HCT116 (cell line): ENCODE measurements at regions not wholly inside any gene's neighbourhood (a gene's known extent, or its start where the extent isn't known, plus 50 kb on each side); places are given as distances from the start of the nearest gene placed in this dataset.

Experiments used
- ATAC-seq: fragments of 200-7000 bp; cut with Tn5 transposase; 2 replicates; pipeline ENCODE4 v1.9.1; 2020; ENCODE audit warnings: mild to moderate bottlenecking, moderate library complexity
- BruUV-seq: library from RNA; stranded (reverse); fragments of 400-500 nt; replicated peaks from 2 replicates; lab custom pipeline; 2021; lab: Mats Ljungman, UMichigan
- CTCF ChIA-PET: fragments of 300-600 bp; sonication (Branson Sonifier 250); formaldehyde crosslinking; loops from one replicate; lab custom pipeline; 2021; ENCODE audit warnings: antibody characterized with exemption; lab: Charles Lee
- POLR2A ChIA-PET: fragments of 300-600, 350-600 bp; sonication (Branson Sonifier 250); formaldehyde crosslinking; loops from one replicate; lab custom pipeline; 2021; ENCODE audit warnings: antibody characterized with exemption; lab: Charles Lee
- RAD21 ChIA-PET, 2 experiments: fragments of 300-600 bp; sonication (Branson Sonifier 250); formaldehyde crosslinking; loops; one replicate each; lab custom pipeline; 2023; ENCODE audit warnings: low total read pairs in 2 of 2; ENCODE audit not compliant: uncharacterized antibody in 2 of 2, unreplicated experiment in 2 of 2, low non-redundant PET in 1 of 2; lab: Charles Lee
- DNase-seq: peaks from one replicate; pipeline ENCODE4 v3.0.0-alpha.2; 2010; ENCODE audit warnings: low read depth, low spot score
- H2AFZ ChIP-seq: fragments of 200-600 bp; shearing (Covaris generic), sonication (generic); 2 replicates; pipeline ENCODE4 v1.6.1; 2017; ENCODE audit warnings: low read depth, mixed run types, mixed read lengths, antibody characterized with exemption, low read length; ENCODE audit not compliant: poor library complexity, severe bottlenecking
- H3K27ac ChIP-seq: 2 replicates; pipeline ENCODE4 v1.5.1; 2012; ENCODE audit warnings: low read depth, low read length
- H3K27me3 ChIP-seq: fragments of 200-600 bp; sonication (generic); 2 replicates; pipeline ENCODE4 v1.6.1; 2016; ENCODE audit warnings: mixed run types, low read length, mixed read lengths; ENCODE audit not compliant: insufficient read depth
- H3K36me3 ChIP-seq, 2 experiments: fragments of 200-500 bp in 1 of 2; fragments of 200-600 bp in 1 of 2; sonication (Bioruptor generic) in 1 of 2; sonication (generic) in 1 of 2; 2 replicates each; pipeline versions ENCODE4 v1.5.1 to v1.6.1; 2014 to 2016; ENCODE audit warnings: low read length in 2 of 2, inconsistent platforms in 1 of 2, mixed read lengths in 1 of 2, mixed run types in 1 of 2; ENCODE audit not compliant: insufficient read depth in 2 of 2, control insufficient read depth in 1 of 2
- H3K4me1 ChIP-seq, 2 experiments: fragments of 200-600 bp in 1 of 2; sonication (generic) in 1 of 2; 2 replicates each; pipeline versions ENCODE4 v1.5.1 to v1.6.1; 2012 to 2017; ENCODE audit warnings: low read length in 2 of 2, inconsistent platforms in 1 of 2, mild to moderate bottlenecking in 1 of 2, mixed read lengths in 1 of 2, mixed run types in 1 of 2, moderate library complexity in 1 of 2; ENCODE audit not compliant: insufficient read depth in 2 of 2, control insufficient read depth in 1 of 2
- H3K4me2 ChIP-seq: fragments of 200-600 bp; sonication (generic); 2 replicates; pipeline ENCODE4 v1.6.1; 2017; ENCODE audit warnings: mixed run types, low read length, mixed read lengths
- H3K4me3 ChIP-seq, 2 experiments: fragments of 200-600 bp in 1 of 2; sonication (generic) in 1 of 2; replicated peaks in 1 of 2; 2 replicates each; pipeline ENCODE4 v1.5.1; 2011 to 2016; ENCODE audit warnings: low read length in 2 of 2, control low read depth in 1 of 2, low read depth in 1 of 2, mild to moderate bottlenecking in 1 of 2, mixed read lengths in 1 of 2, mixed run types in 1 of 2
- H3K79me2 ChIP-seq: fragments of 200-600 bp; sonication (generic); 2 replicates; pipeline ENCODE4 v1.6.1; 2017; ENCODE audit warnings: mild to moderate bottlenecking, mixed run types, low read length, moderate library complexity, mixed read lengths; ENCODE audit not compliant: insufficient read depth
- H3K9ac ChIP-seq: fragments of 200-600 bp; sonication (generic); 2 replicates; pipeline ENCODE4 v1.6.1; 2016; ENCODE audit warnings: low read length, mixed read lengths
- H3K9me2 ChIP-seq: fragments of 200-600 bp; sonication (generic), shearing (Covaris generic); 2 replicates; pipeline ENCODE4 v1.6.1; 2017; ENCODE audit warnings: mixed run types, mild to moderate bottlenecking, moderate library complexity; ENCODE audit not compliant: insufficient read depth
- H3K9me3 ChIP-seq, 2 experiments: fragments of 200-500 bp in 1 of 2; fragments of 200-600 bp in 1 of 2; sonication (Bioruptor generic) in 1 of 2; sonication (generic) in 1 of 2; 2 replicates each; pipeline ENCODE4 v1.6.1; 2014 to 2017; ENCODE audit warnings: low read length in 2 of 2, mixed read lengths in 2 of 2, inconsistent platforms in 1 of 2, low read depth in 1 of 2, mild to moderate bottlenecking in 1 of 2, mixed run types in 1 of 2, moderate library complexity in 1 of 2; ENCODE audit not compliant: control insufficient read depth in 1 of 2, insufficient read depth in 1 of 2
- H4K20me1 ChIP-seq: fragments of 200-600 bp; sonication (generic), shearing (Covaris generic); 2 replicates; pipeline ENCODE4 v1.6.1; 2017; ENCODE audit warnings: mixed run types, mild to moderate bottlenecking, moderate library complexity; ENCODE audit not compliant: insufficient read depth
- ATF3 ChIP-seq: IDR thresholded peaks from 2 replicates; pipeline ENCODE4 v1.6.1; 2012
- CEBPB ChIP-seq: IDR thresholded peaks from 2 replicates; pipeline ENCODE4 v1.6.1; 2012; ENCODE audit warnings: low read depth
- CTCF ChIP-seq, 3 experiments: fragments of 200-600 bp in 1 of 3; sonication (generic) in 1 of 3; IDR thresholded peaks in 2 of 3; conservative IDR thresholded peaks in 1 of 3; 2 replicates each; pipeline ENCODE4 v1.5.1; 2012 to 2017; ENCODE audit warnings: low read depth in 2 of 3, low read length in 2 of 3, antibody characterized with exemption in 1 of 3, borderline replicate concordance in 1 of 3, control low read depth in 1 of 3, mild to moderate bottlenecking in 1 of 3, mixed read lengths in 1 of 3, mixed run types in 1 of 3, moderate library complexity in 1 of 3; ENCODE audit not compliant: insufficient read depth in 1 of 3
- EZH2phosphoT487 ChIP-seq: fragments of 200-600 bp; IDR thresholded peaks from 2 replicates; pipeline ENCODE4 v1.6.1; 2018; ENCODE audit warnings: antibody characterized with exemption, borderline replicate concordance
- FOSL1 ChIP-seq: IDR thresholded peaks from 2 replicates; pipeline ENCODE4 v1.6.1; 2012; ENCODE audit warnings: low read depth
- JUND ChIP-seq: IDR thresholded peaks from 2 replicates; pipeline ENCODE4 v1.6.1; 2012
- RAD21 ChIP-seq: IDR thresholded peaks from 2 replicates; pipeline ENCODE4 v1.6.1; 2012; ENCODE audit warnings: low read depth, mild to moderate bottlenecking
- REST ChIP-seq: IDR thresholded peaks from 2 replicates; pipeline ENCODE4 v1.6.1; 2012; ENCODE audit warnings: low read depth
- SIN3A ChIP-seq: IDR thresholded peaks from 2 replicates; pipeline ENCODE4 v1.6.1; 2012; ENCODE audit warnings: low read depth
- SP1 ChIP-seq: IDR thresholded peaks from 2 replicates; pipeline ENCODE4 v1.6.1; 2012; ENCODE audit warnings: low read depth
- SRF ChIP-seq: IDR thresholded peaks from 2 replicates; pipeline ENCODE4 v1.6.1; 2012; ENCODE audit warnings: low read depth
- TCF7L2 ChIP-seq: IDR thresholded peaks from 2 replicates; pipeline ENCODE4 v1.7.0; 2011; ENCODE audit warnings: borderline replicate concordance, inconsistent platforms; ENCODE audit not compliant: insufficient read depth, insufficient read length; ENCODE audit errors: extremely low read depth
- YY1 ChIP-seq: IDR thresholded peaks from 2 replicates; pipeline ENCODE4 v1.6.1; 2011; ENCODE audit warnings: low read length, low read depth, moderate library complexity, mild to moderate bottlenecking; ENCODE audit not compliant: insufficient replicate concordance; ENCODE audit errors: extremely low read depth
- ZBTB33 ChIP-seq: IDR thresholded peaks from 2 replicates; pipeline ENCODE4 v1.6.1; 2011; ENCODE audit warnings: mild to moderate bottlenecking, low read length, moderate library complexity; ENCODE audit not compliant: insufficient replicate concordance; ENCODE audit errors: extremely low read depth
- intact Hi-C: fragments of 100-400 bp; cut with micrococcal nuclease; formaldehyde crosslinking; loops from 2 replicates; pipeline ENCODE4 v1.10.0; 2022

GRCh38 chr5:31104775-31105174, 88.7 kb upstream of the CDH6 start (continued):
- TF ChIP-seq REST, result no peak
- TF ChIP-seq YY1, result no peak
- TF ChIP-seq, all 23 proteins: peak for 0

GRCh38 chr5:31100781-31101310, 92.6 kb upstream of the CDH6 start:
- ChIA-PET RAD21 (no interaction called here), POLR2A (no interaction called here), CTCF (no interaction called here)
- Histone ChIP-seq H3K27ac (no peak overlapping the region), H3K79me2 (no peaks in the 10 kb centered on the region), H4K20me1 (no peaks in the 10 kb centered on the region), H3K27me3 (no peaks in the 10 kb centered on the region), H3K36me3 (no peaks in the 10 kb centered on the region), H3K4me2 (no peak overlapping the region), H3K4me1 (no peaks in the 10 kb centered on the region), H3K9ac (no peak overlapping the region), H2AFZ (no peak overlapping the region), H3K9me3 (peaks cover 6 to 42% of the 10 kb centered on the region in 2 experiments; a peak in 3 of 4 replicates), H3K9me2 (no peaks in the 10 kb centered on the region), H3K4me3 (no peak overlapping the region)
- intact Hi-C loops, result no loop called here
- no TSS peak for BruUV-seq
- DNase-seq (no peak), ATAC-seq (no peak)
- TF ChIP-seq TCF7L2 (no peak), ZBTB33 (no peak), RAD21 (no peak), SIN3A (no peak), FOSL1 (no peak), JUND (no peak), ATF3 (no peak), EZH2phosphoT487 (no peak), SRF (no peak), CEBPB (no peak), SP1 (no peak), CTCF (IDR thresholded peaks at IDR 0.05 in 2 of 3, conservative IDR thresholded peaks at IDR 0.05 in 1 of 3; ENCODE audit: borderline replicate concordance in 1 of 3, insufficient read depth in 1 of 3, low read depth in 2 of 3, low read length in 2 of 3) (no peak)
